ENCODE measurements at regions not wholly inside any gene's neighbourhood (a gene's known extent, or its start where the extent isn't known, plus 50 kb on each side); places are given as distances from the start of the nearest gene placed in this dataset.

GRCh38 chr12:68453876-68454275 is 121.7 kb upstream of the MDM1 start:
- intact Hi-C loops (cut with DNase I) = no loop called here
- Histone ChIP-seq H3K27ac (no peak overlapping the region), H3K36me3 (replicated peaks in 1 of 2; ENCODE audit: insufficient read depth in 1 of 2, low read depth in 2 of 2) (no peaks in the 10 kb centered on the region), H3K9me3 (no peaks in the 10 kb centered on the region), H3K27me3 (no peaks in the 10 kb centered on the region), H3K4me3 (no peak overlapping the region), H3K4me1 (peaks cover 5% of the 10 kb centered on the region)
- WGBS, 2 donors = 74 to 84% methylated on average over 5 of the region's 5 CpGs
- DNase-seq (no peak), ATAC-seq (no peak)
- TF ChIP-seq POLR2A (IDR thresholded peaks at IDR 0.05) = no peak
- TF ChIP-seq, protein P1, sequence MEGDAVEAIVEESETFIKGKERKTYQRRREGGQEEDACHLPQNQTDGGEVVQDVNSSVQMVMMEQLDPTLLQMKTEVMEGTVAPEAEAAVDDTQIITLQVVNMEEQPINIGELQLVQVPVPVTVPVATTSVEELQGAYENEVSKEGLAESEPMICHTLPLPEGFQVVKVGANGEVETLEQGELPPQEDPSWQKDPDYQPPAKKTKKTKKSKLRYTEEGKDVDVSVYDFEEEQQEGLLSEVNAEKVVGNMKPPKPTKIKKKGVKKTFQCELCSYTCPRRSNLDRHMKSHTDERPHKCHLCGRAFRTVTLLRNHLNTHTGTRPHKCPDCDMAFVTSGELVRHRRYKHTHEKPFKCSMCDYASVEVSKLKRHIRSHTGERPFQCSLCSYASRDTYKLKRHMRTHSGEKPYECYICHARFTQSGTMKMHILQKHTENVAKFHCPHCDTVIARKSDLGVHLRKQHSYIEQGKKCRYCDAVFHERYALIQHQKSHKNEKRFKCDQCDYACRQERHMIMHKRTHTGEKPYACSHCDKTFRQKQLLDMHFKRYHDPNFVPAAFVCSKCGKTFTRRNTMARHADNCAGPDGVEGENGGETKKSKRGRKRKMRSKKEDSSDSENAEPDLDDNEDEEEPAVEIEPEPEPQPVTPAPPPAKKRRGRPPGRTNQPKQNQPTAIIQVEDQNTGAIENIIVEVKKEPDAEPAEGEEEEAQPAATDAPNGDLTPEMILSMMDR (IDR thresholded peaks at IDR 0.05) = no peak

- no peak for ATAC-seq
- TF ChIP-seq, protein P1 (IDR thresholded peaks at IDR 0.05) = no peak
- no peak for TF ChIP-seq POLR2A (IDR thresholded peaks at IDR 0.05)
- H3K4me1 ChIP-seq = peaks cover 5% of the 10 kb centered on the region
- H3K36me3 ChIP-seq (replicated peaks in 1 of 2; ENCODE audit: insufficient read depth in 1 of 2, low read depth in 2 of 2) = no peaks in the 10 kb centered on the region
- no peak overlapping the region for H3K4me3 ChIP-seq
- intact Hi-C loops (cut with DNase I) = no loop called here
- H3K27ac ChIP-seq = no peak overlapping the region
- 5 to 8% methylated on average over 3 of the region's 3 CpGs for WGBS, 2 donors
- H3K9me3 ChIP-seq = no peaks in the 10 kb centered on the region
- no peak for DNase-seq
- no peaks in the 10 kb centered on the region for H3K27me3 ChIP-seq
These were observed 122.7 kb upstream of the MDM1 start for GRCh38 chr12:68454892-68455291.

- no peak for DNase-seq
- no peaks in the 10 kb centered on the region for H3K9me3 ChIP-seq
- no peak overlapping the region for H3K27ac ChIP-seq
- peaks cover 5% of the 10 kb centered on the region for H3K4me1 ChIP-seq
- H3K27me3 ChIP-seq = no peaks in the 10 kb centered on the region
- H3K36me3 ChIP-seq (replicated peaks in 1 of 2; ENCODE audit: insufficient read depth in 1 of 2, low read depth in 2 of 2) = no peaks in the 10 kb centered on the region
- intact Hi-C loops (cut with DNase I) = no loop called here
- WGBS, 2 donors = 67 to 74% methylated on average over 2 of the region's 2 CpGs
- no peak overlapping the region for H3K4me3 ChIP-seq
- TF ChIP-seq, protein P1 (IDR thresholded peaks at IDR 0.05) = no peak
- no peak for TF ChIP-seq POLR2A (IDR thresholded peaks at IDR 0.05)
- no peak for ATAC-seq
These were observed 123.7 kb upstream of the MDM1 start for GRCh38 chr12:68455691-68456345.

DNA sequence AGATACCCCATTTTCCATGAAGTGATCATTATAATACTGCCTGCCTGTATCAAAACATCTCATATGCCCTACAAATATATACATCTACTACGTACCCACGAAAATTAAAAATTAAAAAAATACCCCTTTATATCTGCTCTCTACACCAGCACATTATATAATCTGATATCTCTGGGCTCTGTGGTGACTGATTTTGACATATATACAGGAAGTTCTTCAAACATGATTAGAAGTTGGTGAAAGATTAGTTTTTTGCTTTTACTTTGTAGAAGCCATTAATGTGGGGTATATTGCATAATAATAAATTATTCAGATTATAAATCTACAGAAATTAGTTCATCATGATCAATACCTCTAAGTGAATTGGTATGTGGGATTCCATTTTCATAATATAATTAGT is 126.7 kb upstream of the MDM1 start:
- intact Hi-C loops (cut with DNase I) = no loop called here
- ATAC-seq (no peak), DNase-seq (no peak)
- Histone ChIP-seq H3K9me3 (no peaks in the 10 kb centered on the region), H3K4me3 (no peak overlapping the region), H3K27ac (no peak overlapping the region), H3K36me3 (replicated peaks in 1 of 2; ENCODE audit: insufficient read depth in 1 of 2, low read depth in 2 of 2) (no peaks in the 10 kb centered on the region), H3K4me1 (peaks cover 5% of the 10 kb centered on the region), H3K27me3 (no peaks in the 10 kb centered on the region)
- TF ChIP-seq, protein P1 (IDR thresholded peaks at IDR 0.05) = no peak
- no peak for TF ChIP-seq POLR2A (IDR thresholded peaks at IDR 0.05)
- 82 to 84% methylated on average over 2 of the region's 2 CpGs for WGBS, 2 donors

DNA sequence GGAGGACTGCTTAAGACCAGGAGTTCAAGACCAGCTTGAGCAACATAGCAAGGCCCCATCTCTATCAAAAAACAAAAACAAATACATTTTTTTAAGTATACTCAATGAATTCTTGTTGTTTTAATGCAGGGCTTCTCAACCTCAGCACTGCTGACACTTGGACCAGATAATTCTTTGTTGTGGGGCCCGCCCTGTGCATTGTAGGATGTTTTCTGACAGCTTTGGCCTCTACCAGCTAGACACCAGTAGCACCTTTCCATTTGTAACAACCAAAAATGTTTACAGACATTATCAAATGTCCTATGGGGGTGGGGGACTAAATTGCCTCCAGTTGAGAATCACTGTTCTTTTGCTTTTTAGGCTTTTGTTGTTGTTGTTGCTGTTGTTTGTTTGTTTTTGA is 128.1 kb upstream of the MDM1 start:
- H3K4me1 ChIP-seq = no peaks in the 10 kb centered on the region
- no peak overlapping the region for H3K4me3 ChIP-seq
- no peaks in the 10 kb centered on the region for H3K9me3 ChIP-seq
- 76 to 94% methylated on average over 1 of the region's 1 CpG for WGBS, 2 donors
- TF ChIP-seq POLR2A (IDR thresholded peaks at IDR 0.05) = no peak
- TF ChIP-seq, protein P1 (IDR thresholded peaks at IDR 0.05) = no peak
- no peak overlapping the region for H3K27ac ChIP-seq
- H3K27me3 ChIP-seq = no peaks in the 10 kb centered on the region
- ATAC-seq (no peak), DNase-seq (no peak)
- H3K36me3 ChIP-seq (replicated peaks in 1 of 2; ENCODE audit: insufficient read depth in 1 of 2, low read depth in 2 of 2) = no peaks in the 10 kb centered on the region
- intact Hi-C loops (cut with DNase I) = no loop called here

All from body of pancreas (tissue), 4 donors.